GM23248 (cell line): ENCODE measurements at regions not wholly inside any gene's neighbourhood (a gene's known extent, or its start where the extent isn't known, plus 50 kb on each side); places are given as distances from the start of the nearest gene placed in this dataset.

Experiments used
- EZH2 ChIP-seq: fragments of 200-600 bp; sonication (generic); IDR thresholded peaks from 2 replicates; pipeline ENCODE4 v1.6.1; 2018; ENCODE audit warnings: antibody characterized with exemption, mild to moderate bottlenecking; ENCODE audit not compliant: insufficient read depth, poor library complexity, severe bottlenecking
- EZH2phosphoT487 ChIP-seq: fragments of 200-600 bp; sonication (generic); IDR thresholded peaks from 2 replicates; pipeline ENCODE4 v1.6.1; 2018; ENCODE audit warnings: antibody characterized with exemption, moderate library complexity, mild to moderate bottlenecking, low read depth; ENCODE audit not compliant: insufficient read depth

- TF ChIP-seq EZH2 (no peak), EZH2phosphoT487 (no peak)
Measured at GRCh38 chr1:103901072-103901471, 151.4 kb downstream of the AMY1C start.
